Karpas-422 (cell line): ENCODE measurements at regions not wholly inside any gene's neighbourhood (a gene's known extent, or its start where the extent isn't known, plus 50 kb on each side); places are given as distances from the start of the nearest gene placed in this dataset.
"Not testable (repeated sequence)": the region's sequence is repeated elsewhere in the genome, so short reads cannot be mapped to it uniquely, and the experiment has no call there.

Experiments
- DNase-seq: peaks from one replicate; pipeline ENCODE4 v3.0.0-alpha.2; 2015
- H2AFZ ChIP-seq: fragments of 200-600 bp; sonication (generic); 2 replicates; pipeline ENCODE4 v1.6.1; 2014; ENCODE audit warnings: antibody characterized with exemption, low read length, mixed read lengths
- H3K27ac ChIP-seq: fragments of 200-600 bp; sonication (generic); 2 replicates; pipeline ENCODE4 v1.5.1; 2014; ENCODE audit warnings: mild to moderate bottlenecking, low read length, moderate library complexity
- H3K27me3 ChIP-seq: fragments of 200-600 bp; sonication (generic); 2 replicates; pipeline ENCODE4 v1.6.1; 2014; ENCODE audit warnings: low read length, mixed read lengths
- H3K36me3 ChIP-seq: fragments of 200-600 bp; sonication (generic); 2 replicates; pipeline ENCODE4 v1.6.1; 2014; ENCODE audit warnings: low read length, mixed read lengths; ENCODE audit not compliant: insufficient read depth
- H3K4me1 ChIP-seq: fragments of 200-600 bp; sonication (generic); 2 replicates; pipeline ENCODE4 v1.6.1; 2014; ENCODE audit warnings: mild to moderate bottlenecking, low read length, mixed read lengths
- H3K4me2 ChIP-seq: fragments of 200-600 bp; sonication (generic); 2 replicates; pipeline ENCODE4 v1.6.1; 2014; ENCODE audit warnings: low read length, low read depth, mild to moderate bottlenecking; ENCODE audit not compliant: poor library complexity, severe bottlenecking
- H3K4me3 ChIP-seq: fragments of 200-600 bp; sonication (generic); 2 replicates; pipeline ENCODE4 v1.5.1; 2014; ENCODE audit warnings: mild to moderate bottlenecking, antibody characterized with exemption, low read length, mixed read lengths
- H3K79me2 ChIP-seq: fragments of 200-600 bp; sonication (generic); 2 replicates; pipeline ENCODE4 v1.6.1; 2014; ENCODE audit warnings: mild to moderate bottlenecking, low read length, mixed read lengths
- H3K9ac ChIP-seq: fragments of 200-600 bp; sonication (generic); 2 replicates; pipeline ENCODE4 v1.6.0; 2014; ENCODE audit warnings: low read length
- H3K9me2 ChIP-seq: fragments of 200-600 bp; sonication (generic), shearing (Covaris generic); replicated peaks from 2 replicates; pipeline ENCODE4 v1.6.0; 2014; ENCODE audit warnings: mild to moderate bottlenecking, low read length, moderate library complexity; ENCODE audit not compliant: insufficient read depth
- H3K9me3 ChIP-seq: fragments of 300-700, 200-600 bp; sonication (generic); 2 replicates; pipeline ENCODE4 v1.6.1; 2014; ENCODE audit warnings: low read length, mixed read lengths
- H4K20me1 ChIP-seq: fragments of 200-600 bp; sonication (generic); 2 replicates; pipeline ENCODE4 v1.6.1; 2014; ENCODE audit warnings: mild to moderate bottlenecking, antibody characterized with exemption, low read length, low read depth; ENCODE audit not compliant: insufficient read depth

DNA sequence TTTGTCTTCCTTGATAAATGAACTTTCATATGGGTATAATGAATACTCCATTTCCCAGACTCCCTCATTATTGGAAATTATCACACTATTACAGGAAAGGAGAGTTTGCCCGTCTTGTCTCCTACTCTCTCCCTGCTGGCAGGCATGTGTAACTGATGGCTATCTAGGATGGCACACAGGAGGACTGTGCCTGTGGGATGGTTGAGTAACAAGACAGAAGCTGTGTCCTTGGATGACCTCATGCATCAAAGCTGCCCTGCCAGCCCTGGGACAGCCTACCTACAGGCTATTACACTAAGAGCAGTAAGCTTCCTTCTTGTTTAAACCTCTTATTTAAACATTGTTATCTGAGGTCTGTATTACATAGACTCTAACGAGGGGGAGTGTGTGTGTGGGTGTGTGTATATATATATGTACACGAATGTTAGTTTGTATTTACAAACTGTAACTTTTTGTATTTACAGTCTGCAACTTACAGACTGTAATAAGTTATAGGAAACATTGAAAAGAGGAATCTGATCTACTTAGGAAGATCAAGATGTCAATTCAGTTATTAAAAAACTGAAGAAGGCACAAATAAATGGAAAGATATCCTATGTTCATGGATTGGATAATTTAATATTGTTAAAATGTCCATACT lies 247.6 kb upstream of the ACO1 start:
- H3K4me3 ChIP-seq, result no peak overlapping the region
- no peaks in the 10 kb centered on the region for H4K20me1 ChIP-seq
- no peaks in the 10 kb centered on the region for H3K9me2 ChIP-seq
- no peak overlapping the region for H3K27ac ChIP-seq
- H3K27me3 ChIP-seq, result no peaks in the 10 kb centered on the region
- no peak overlapping the region for H2AFZ ChIP-seq
- no peak overlapping the region for H3K9ac ChIP-seq
- H3K4me2 ChIP-seq, result no peak overlapping the region
- H3K36me3 ChIP-seq, result no peaks in the 10 kb centered on the region
- no peak for DNase-seq
- H3K4me1 ChIP-seq, result no peaks in the 10 kb centered on the region
- H3K9me3 ChIP-seq, result no peaks in the 10 kb centered on the region
- H3K79me2 ChIP-seq, result no peaks in the 10 kb centered on the region

DNA sequence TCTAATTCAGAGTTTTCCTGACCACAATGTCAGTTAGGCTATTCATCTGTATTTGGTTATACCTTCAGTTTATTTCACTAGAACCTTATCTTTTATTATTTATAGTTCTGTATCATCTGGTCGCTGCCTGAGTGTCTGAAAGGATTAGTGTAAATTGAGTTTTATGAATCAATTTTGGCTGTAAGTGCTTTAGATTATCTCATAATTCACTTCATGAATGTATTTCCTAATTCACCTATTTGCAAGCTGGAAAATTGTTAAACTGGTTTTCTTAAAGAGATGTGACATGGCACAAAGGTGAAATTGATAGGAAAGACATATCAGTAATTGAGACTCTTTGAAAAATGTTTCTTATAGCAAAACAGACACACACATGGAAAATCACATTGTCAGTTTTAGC lies 242.4 kb upstream of the ACO1 start:
- Histone ChIP-seq H3K27ac (no peak overlapping the region), H3K4me1 (no peaks in the 10 kb centered on the region), H3K79me2 (no peaks in the 10 kb centered on the region), H4K20me1 (no peaks in the 10 kb centered on the region), H3K4me2 (no peak overlapping the region), H2AFZ (no peak overlapping the region), H3K9me2 (no peaks in the 10 kb centered on the region), H3K9ac (no peak overlapping the region), H3K27me3 (no peaks in the 10 kb centered on the region), H3K4me3 (no peak overlapping the region), H3K36me3 (no peaks in the 10 kb centered on the region), H3K9me3 (no peaks in the 10 kb centered on the region)
- no peak for DNase-seq

DNA sequence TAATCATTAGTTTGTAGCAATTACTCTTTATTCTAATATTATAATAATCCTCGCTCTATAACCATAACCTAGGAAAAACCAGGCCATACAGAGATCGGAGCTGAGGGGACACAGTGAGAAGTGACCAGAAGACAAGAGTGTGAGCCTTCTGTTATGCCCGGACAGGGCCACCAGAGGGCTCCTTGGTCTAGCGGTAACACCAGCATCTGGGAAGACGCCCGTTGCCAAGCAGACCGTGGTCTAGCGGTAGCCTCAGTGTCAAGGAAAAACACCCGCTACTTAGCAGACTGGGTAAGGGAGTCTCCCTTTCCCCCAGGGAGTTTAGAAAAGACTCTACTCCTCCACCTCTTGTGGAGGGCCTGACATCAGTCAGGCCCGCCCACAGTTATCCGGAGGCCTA lies 235.9 kb upstream of the ACO1 start:
- not testable (repeated sequence) for H3K27me3 ChIP-seq, DNase-seq, H3K4me3 ChIP-seq, H3K27ac ChIP-seq, H3K9me3 ChIP-seq, H2AFZ ChIP-seq, H3K36me3 ChIP-seq, H3K9ac ChIP-seq, H3K4me1 ChIP-seq, H4K20me1 ChIP-seq, H3K4me2 ChIP-seq, H3K9me2 ChIP-seq, H3K79me2 ChIP-seq

DNA sequence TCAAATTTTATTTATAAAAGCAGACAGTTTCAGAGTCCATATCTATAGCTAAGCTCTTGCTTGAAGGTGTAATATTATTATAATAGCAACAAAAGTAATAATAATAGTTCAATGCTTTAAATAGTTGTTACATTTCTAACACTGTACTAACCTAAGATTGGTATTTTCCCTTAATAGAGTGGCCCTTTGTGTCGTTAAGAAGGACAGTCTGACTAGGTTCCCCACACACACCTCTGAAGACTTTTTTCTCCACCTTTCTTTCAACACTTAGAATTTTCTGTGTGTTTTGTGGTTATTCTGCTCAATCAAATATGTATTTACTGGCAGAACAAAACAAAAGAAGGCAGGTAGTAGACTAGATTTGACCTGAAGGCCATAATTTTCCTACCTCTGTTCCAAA lies 223.2 kb upstream of the ACO1 start:
- H3K4me1 ChIP-seq, result no peaks in the 10 kb centered on the region
- no peak overlapping the region for H3K27ac ChIP-seq
- no peak overlapping the region for H2AFZ ChIP-seq
- 0 out of 2 replicates have a peak, but pooled peaks cover 3% of the 10 kb centered on the region for H3K9me2 ChIP-seq
- H4K20me1 ChIP-seq, result no peaks in the 10 kb centered on the region
- no peaks in the 10 kb centered on the region for H3K27me3 ChIP-seq
- H3K9me3 ChIP-seq, result no peaks in the 10 kb centered on the region
- H3K4me3 ChIP-seq, result no peak overlapping the region
- no peak overlapping the region for H3K9ac ChIP-seq
- no peaks in the 10 kb centered on the region for H3K79me2 ChIP-seq
- no peaks in the 10 kb centered on the region for H3K36me3 ChIP-seq
- H3K4me2 ChIP-seq, result no peak overlapping the region
- no peak for DNase-seq

DNA sequence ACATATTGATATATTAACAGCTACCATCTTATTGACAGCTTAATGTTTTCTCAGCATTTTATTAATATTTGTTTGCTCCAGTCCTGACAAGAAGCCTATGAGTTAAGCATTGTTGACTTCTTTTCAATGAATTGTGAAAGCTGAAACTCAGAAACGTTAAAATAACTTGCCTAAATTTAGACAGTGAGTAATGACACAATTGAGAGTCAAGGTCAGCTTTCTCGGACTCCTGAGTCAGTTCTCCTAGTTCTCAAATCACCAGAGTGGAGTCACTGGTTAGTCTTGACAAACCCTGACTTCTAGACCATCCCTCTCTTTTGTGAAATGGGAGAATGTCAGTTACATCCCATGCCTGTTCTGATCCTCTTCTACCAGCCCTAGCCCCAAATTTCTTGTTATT lies 222.7 kb upstream of the ACO1 start:
- Histone ChIP-seq H3K9ac (no peak overlapping the region), H3K79me2 (no peaks in the 10 kb centered on the region), H3K36me3 (no peaks in the 10 kb centered on the region), H3K4me2 (no peak overlapping the region), H3K9me2 (0 out of 2 replicates have a peak, but pooled peaks cover 3% of the 10 kb centered on the region), H3K4me3 (no peak overlapping the region), H3K27ac (no peak overlapping the region), H4K20me1 (no peaks in the 10 kb centered on the region), H3K4me1 (no peaks in the 10 kb centered on the region), H3K9me3 (no peaks in the 10 kb centered on the region), H3K27me3 (no peaks in the 10 kb centered on the region), H2AFZ (no peak overlapping the region)
- DNase-seq, result no peak

DNA sequence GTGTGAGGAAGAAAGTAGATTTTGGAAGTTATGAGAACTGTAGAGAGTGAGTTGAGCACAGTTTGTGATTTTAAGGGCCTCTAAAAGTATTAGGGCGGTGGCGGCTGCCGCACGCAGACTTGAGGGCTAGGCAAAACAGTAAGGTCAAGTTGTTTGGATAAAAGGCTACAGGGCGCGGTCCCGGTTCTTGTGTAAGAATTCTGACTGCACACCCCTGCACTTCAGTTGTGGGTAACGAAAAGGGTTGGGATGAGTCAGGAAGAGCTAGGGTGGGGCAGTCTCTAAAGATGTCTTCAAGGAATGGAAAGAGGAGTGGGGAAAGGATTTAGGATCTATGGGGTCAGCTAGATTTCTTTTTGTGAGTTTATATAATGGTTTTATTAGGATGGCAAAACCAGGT lies 218.1 kb upstream of the ACO1 start:
- not testable (repeated sequence) for H3K9ac ChIP-seq, H3K27me3 ChIP-seq, H3K4me1 ChIP-seq, H3K79me2 ChIP-seq, H3K4me2 ChIP-seq, H3K9me2 ChIP-seq, H2AFZ ChIP-seq, H3K9me3 ChIP-seq, H3K36me3 ChIP-seq, DNase-seq, H3K4me3 ChIP-seq, H4K20me1 ChIP-seq, H3K27ac ChIP-seq

DNA sequence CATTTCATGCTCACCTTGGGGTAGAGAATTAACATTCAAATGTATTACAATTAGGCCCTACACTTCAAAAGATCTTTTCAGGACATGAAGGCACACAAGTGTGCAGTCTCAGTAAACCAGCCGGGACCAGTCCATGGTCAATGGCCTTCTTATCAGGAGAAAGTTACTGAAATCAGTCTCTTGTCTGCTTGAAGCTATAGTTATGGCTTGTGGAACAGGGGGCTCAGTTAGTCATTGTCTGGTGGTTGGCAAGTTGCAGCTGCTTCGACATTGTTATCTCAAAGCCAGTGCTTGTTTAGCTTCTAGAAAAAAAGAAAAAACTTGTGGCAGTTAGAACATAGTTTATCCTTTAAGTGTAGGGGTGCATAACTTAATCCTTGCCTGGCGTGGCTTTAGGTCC lies 213.1 kb upstream of the ACO1 start:
- Histone ChIP-seq H2AFZ (no peak overlapping the region), H3K4me3 (no peak overlapping the region), H3K4me1 (no peaks in the 10 kb centered on the region), H4K20me1 (no peaks in the 10 kb centered on the region), H3K9me2 (no peaks in the 10 kb centered on the region), H3K9me3 (no peaks in the 10 kb centered on the region), H3K27ac (no peak overlapping the region), H3K9ac (no peak overlapping the region), H3K4me2 (no peak overlapping the region), H3K36me3 (no peaks in the 10 kb centered on the region), H3K79me2 (no peaks in the 10 kb centered on the region), H3K27me3 (no peaks in the 10 kb centered on the region)
- DNase-seq, result no peak

DNA sequence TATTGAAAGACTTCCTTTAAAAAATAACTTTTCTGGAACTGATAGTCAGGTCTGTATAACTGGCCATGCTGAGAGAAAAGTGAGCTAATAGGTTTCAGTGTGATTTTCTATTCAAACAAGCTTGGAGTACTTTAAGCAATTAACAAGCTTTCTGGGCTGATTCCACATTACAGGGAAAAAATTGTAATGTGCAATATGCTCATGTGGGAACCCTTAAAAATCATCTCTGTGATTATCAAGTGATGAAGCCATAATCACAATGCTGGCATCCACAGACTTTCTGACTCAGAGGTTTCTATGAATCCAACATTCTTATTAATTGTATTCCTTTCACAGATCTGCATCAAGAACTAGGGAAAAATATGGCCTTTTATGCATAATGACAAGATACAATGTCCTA lies 212.2 kb upstream of the ACO1 start:
- no peak for DNase-seq
- Histone ChIP-seq H3K27ac (no peak overlapping the region), H3K9me3 (no peaks in the 10 kb centered on the region), H3K4me3 (no peak overlapping the region), H2AFZ (no peak overlapping the region), H3K27me3 (no peaks in the 10 kb centered on the region), H3K4me2 (no peak overlapping the region), H3K4me1 (no peaks in the 10 kb centered on the region), H4K20me1 (no peaks in the 10 kb centered on the region), H3K9me2 (no peaks in the 10 kb centered on the region), H3K9ac (no peak overlapping the region), H3K36me3 (no peaks in the 10 kb centered on the region), H3K79me2 (no peaks in the 10 kb centered on the region)

DNA sequence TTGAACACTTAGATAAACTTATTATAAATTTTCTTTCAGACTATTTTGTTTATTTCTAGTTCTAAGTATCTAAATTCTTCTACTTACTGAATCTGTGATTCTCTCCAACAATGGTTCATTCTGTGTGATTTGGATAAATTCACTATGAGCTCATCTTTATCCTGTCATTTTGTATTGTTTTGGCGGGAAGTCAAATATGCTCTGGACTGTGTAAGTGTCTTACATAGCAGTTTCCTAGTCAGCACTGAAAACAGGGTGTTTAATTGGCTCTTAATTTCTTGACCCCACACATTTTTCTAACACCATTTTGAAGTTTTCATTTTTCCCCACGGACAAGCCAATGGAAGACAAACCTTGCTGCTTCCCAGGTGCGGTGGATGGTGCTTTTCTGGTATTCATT lies 207.0 kb upstream of the ACO1 start:
- no peaks in the 10 kb centered on the region for H3K36me3 ChIP-seq
- H3K27ac ChIP-seq, result no peak overlapping the region
- no peak for DNase-seq
- H3K4me3 ChIP-seq, result no peak overlapping the region
- no peaks in the 10 kb centered on the region for H3K4me1 ChIP-seq
- H3K9me2 ChIP-seq, result no peaks in the 10 kb centered on the region
- no peak overlapping the region for H3K9ac ChIP-seq
- H3K79me2 ChIP-seq, result no peaks in the 10 kb centered on the region
- no peak overlapping the region for H2AFZ ChIP-seq
- H3K27me3 ChIP-seq, result no peaks in the 10 kb centered on the region
- no peaks in the 10 kb centered on the region for H4K20me1 ChIP-seq
- H3K4me2 ChIP-seq, result no peak overlapping the region
- no peaks in the 10 kb centered on the region for H3K9me3 ChIP-seq
